ENCODE measurements at regions not wholly inside any gene's neighbourhood (a gene's known extent, or its start where the extent isn't known, plus 50 kb on each side); places are given as distances from the start of the nearest gene placed in this dataset.

- H3K4me1 Mint-ChIP-seq: peaks cover 2% of the 10 kb centered on the region; the same call in 2 of the 3 replicates
- no peaks in the 10 kb centered on the region for H3K4me1 ChIP-seq (ENCODE audit: insufficient read depth)
- DNase-seq (ENCODE audit: low spot score): no peak
These were observed 270.8 kb upstream of the FGF13 start for GRCh38 chrX:138982365-138982764.

More at GRCh38 chrX:138982365-138982764, 270.8 kb upstream of the FGF13 start:
- Mint-ChIP-seq H3K9me3 (no peaks in the 10 kb centered on the region), H3K4me3 (no peak overlapping the region), H3K27me3 (ENCODE audit: insufficient read depth, low read depth, poor library complexity) (no peaks in the 10 kb centered on the region), H3K36me3 (ENCODE audit: low read depth) (no peaks in the 10 kb centered on the region), H3K27ac (no peak overlapping the region)
- Histone ChIP-seq H4K20me1 (replicated peaks; ENCODE audit: insufficient read depth) (no peaks in the 10 kb centered on the region), H3K27ac (ENCODE audit: low read depth) (no peak overlapping the region), H3K4me3 (no peak overlapping the region), H2AFZ (no peak overlapping the region), H3K36me3 (ENCODE audit: insufficient read depth) (no peaks in the 10 kb centered on the region), H3K27me3 (ENCODE audit: insufficient read depth) (no peaks in the 10 kb centered on the region), H3K4me2 (no peak overlapping the region), H3K79me2 (replicated peaks; ENCODE audit: insufficient read depth) (no peaks in the 10 kb centered on the region), H3F3A (replicated peaks; ENCODE audit: low read depth) (no peaks in the 10 kb centered on the region), H3K9me2 (ENCODE audit: insufficient read depth) (no peaks in the 10 kb centered on the region)
- ATAC-seq: no peak
- no peak for TF ChIP-seq CREB1 (CRISPR knock-in tag; IDR thresholded peaks at IDR 0.05; ENCODE audit: low read depth)
- no peak for TF ChIP-seq ZNF331 (CRISPR knock-in tag; IDR thresholded peaks at IDR 0.05; ENCODE audit: low read depth)
- no peak for TF ChIP-seq EZH2 (IDR thresholded peaks at IDR 0.05; ENCODE audit: low read depth, unreplicated experiment)
- no peak for TF ChIP-seq NANOG (IDR thresholded peaks at IDR 0.05; ENCODE audit: borderline replicate concordance)
- TF ChIP-seq ZNF462 (CRISPR knock-in tag; IDR thresholded peaks at IDR 0.05): no peak
